Left lung (tissue), 4 donors: ENCODE measurements at regions not wholly inside any gene's neighbourhood (a gene's known extent, or its start where the extent isn't known, plus 50 kb on each side); places are given as distances from the start of the nearest gene placed in this dataset.

Experiments
- ATAC-seq: fragments of 200-7000 bp; cut with Tn5 transposase; one replicate; pipeline ENCODE4 v1.9.1; 2020; ENCODE audit warnings: moderate library complexity
- DNase-seq, 4 donors: peaks; one replicate each; pipeline ENCODE4 v3.0.0-alpha.2; 2013 to 2020
- H3K27ac ChIP-seq, 2 donors: fragments of 200-600 bp; sonication (generic) in 1 of 2; one replicate each; pipeline versions ENCODE4 v1.5.0 to v1.8.0; 2020 to 2021
- H3K27me3 ChIP-seq, 2 donors: fragments of 200-600 bp; sonication (generic) in 1 of 2; one replicate each; pipeline versions ENCODE4 v1.5.0 to v1.8.0; 2020 to 2021
- H3K36me3 ChIP-seq, 2 donors: fragments of 200-600 bp; sonication (generic) in 1 of 2; one replicate each; pipeline versions ENCODE4 v1.5.0 to v1.8.0; 2020 to 2021
- H3K4me1 ChIP-seq, 2 donors: fragments of 200-600 bp; one replicate each; pipeline ENCODE4 v1.8.0; 2021
- H3K4me3 ChIP-seq, 2 donors: fragments of 200-600 bp; sonication (generic) in 1 of 2; one replicate each; pipeline versions ENCODE4 v1.5.0 to v1.8.0; 2020 to 2021; ENCODE audit warnings: mild to moderate bottlenecking in 1 of 2
- H3K9me3 ChIP-seq, 2 donors: fragments of 200-600 bp; sonication (generic) in 1 of 2; one replicate each; pipeline versions ENCODE4 v1.5.0 to v1.8.0; 2020 to 2021
- CTCF ChIP-seq, 2 donors: fragments of 200-600 bp; sonication (generic) in 1 of 2; IDR thresholded peaks; one replicate each; pipeline versions ENCODE4 v1.5.0 to v1.8.0; 2021; ENCODE audit warnings: antibody characterized with exemption in 2 of 2
- intact Hi-C, 2 donors: fragments of 100-400 bp; cut with DNase I; formaldehyde crosslinking; loops; one replicate each; pipeline versions ENCODE4 v1.11.2 to v1.14.2; 2022
- donor health status: DM: no; HTN: yes; CAD: no.
- donor health status: DM: no; HTN: no; CAD: no.

- intact Hi-C loops, result no loop called here
- no peak for TF ChIP-seq CTCF (IDR thresholded peaks at IDR 0.05)
Observed at GRCh38 chr6:1127129-1127528, 184.8 kb upstream of the FOXQ1 start.

DNA sequence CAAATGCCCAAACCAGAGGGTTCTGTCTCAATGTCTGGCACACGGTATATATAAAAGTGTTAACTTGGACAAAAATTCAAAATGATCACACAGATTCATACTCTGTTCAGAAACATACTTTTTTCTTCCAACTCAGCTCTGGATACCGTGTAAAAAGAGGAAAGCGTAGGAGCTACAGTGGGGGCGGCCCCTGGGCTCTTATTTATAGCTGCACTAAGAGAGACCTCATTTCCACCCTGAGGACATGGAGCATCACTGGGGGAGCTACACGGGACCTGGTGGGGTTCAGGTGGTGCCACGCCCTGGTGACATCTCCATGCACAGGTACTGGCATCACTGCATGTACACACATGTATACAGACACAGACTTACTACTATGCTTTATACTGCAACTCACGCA, 185.9 kb upstream of the FOXQ1 start:
- no peaks in the 10 kb centered on the region for H3K27me3 ChIP-seq
- no peak overlapping the region for H3K27ac ChIP-seq
- no peaks in the 10 kb centered on the region for H3K4me1 ChIP-seq
- no peak for DNase-seq
- intact Hi-C loops, result no loop called here
- H3K9me3 ChIP-seq, result no peaks in the 10 kb centered on the region
- no peak for ATAC-seq
- H3K36me3 ChIP-seq, result no peaks in the 10 kb centered on the region
- no peak overlapping the region for H3K4me3 ChIP-seq
- no peak for TF ChIP-seq CTCF (IDR thresholded peaks at IDR 0.05)

More at GRCh38 chr6:1127129-1127528, 184.8 kb upstream of the FOXQ1 start:
- Histone ChIP-seq H3K9me3 (no peaks in the 10 kb centered on the region), H3K4me3 (no peak overlapping the region), H3K4me1 (no peaks in the 10 kb centered on the region), H3K27ac (no peak overlapping the region), H3K36me3 (no peaks in the 10 kb centered on the region), H3K27me3 (no peaks in the 10 kb centered on the region)
- DNase-seq, result no peak
- ATAC-seq, result no peak

GRCh38 chr6:1125297-1125696, 186.6 kb upstream of the FOXQ1 start:
- ATAC-seq, result no peak

DNA sequence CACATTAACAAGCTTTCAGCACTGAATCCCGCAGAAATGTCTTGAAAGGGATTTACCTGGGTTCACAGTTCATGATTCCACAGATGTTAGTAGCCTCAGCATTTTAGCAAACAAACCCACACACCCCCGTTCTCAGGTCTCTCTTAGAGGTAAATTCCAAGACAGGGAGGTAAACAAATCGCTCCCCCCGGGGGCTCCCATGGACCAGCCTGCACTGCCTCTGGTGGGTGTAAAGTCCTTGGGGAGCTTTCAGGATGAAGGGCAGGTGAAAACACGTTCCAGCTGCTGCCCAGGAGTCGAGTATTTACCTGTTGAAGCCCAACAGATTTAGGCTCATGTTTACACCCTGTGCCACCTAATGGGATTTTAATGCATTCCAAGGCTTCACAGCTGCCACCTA, 187.0 kb upstream of the FOXQ1 start:
- H3K9me3 ChIP-seq, result no peaks in the 10 kb centered on the region
- ATAC-seq, result no peak
- no peak for DNase-seq
- H3K27ac ChIP-seq, result no peak overlapping the region
- no peaks in the 10 kb centered on the region for H3K27me3 ChIP-seq
- no peak for TF ChIP-seq CTCF (IDR thresholded peaks at IDR 0.05)
- H3K4me1 ChIP-seq, result no peaks in the 10 kb centered on the region
- intact Hi-C loops, result no loop called here
- H3K4me3 ChIP-seq, result no peak overlapping the region
- no peaks in the 10 kb centered on the region for H3K36me3 ChIP-seq

More at GRCh38 chr6:1125297-1125696, 186.6 kb upstream of the FOXQ1 start:
- Histone ChIP-seq H3K27ac (no peak overlapping the region), H3K27me3 (no peaks in the 10 kb centered on the region), H3K36me3 (no peaks in the 10 kb centered on the region), H3K4me1 (no peaks in the 10 kb centered on the region), H3K4me3 (no peak overlapping the region), H3K9me3 (no peaks in the 10 kb centered on the region)
- no peak for DNase-seq
- TF ChIP-seq CTCF (IDR thresholded peaks at IDR 0.05), result no peak
- intact Hi-C loops, result no loop called here

DNA sequence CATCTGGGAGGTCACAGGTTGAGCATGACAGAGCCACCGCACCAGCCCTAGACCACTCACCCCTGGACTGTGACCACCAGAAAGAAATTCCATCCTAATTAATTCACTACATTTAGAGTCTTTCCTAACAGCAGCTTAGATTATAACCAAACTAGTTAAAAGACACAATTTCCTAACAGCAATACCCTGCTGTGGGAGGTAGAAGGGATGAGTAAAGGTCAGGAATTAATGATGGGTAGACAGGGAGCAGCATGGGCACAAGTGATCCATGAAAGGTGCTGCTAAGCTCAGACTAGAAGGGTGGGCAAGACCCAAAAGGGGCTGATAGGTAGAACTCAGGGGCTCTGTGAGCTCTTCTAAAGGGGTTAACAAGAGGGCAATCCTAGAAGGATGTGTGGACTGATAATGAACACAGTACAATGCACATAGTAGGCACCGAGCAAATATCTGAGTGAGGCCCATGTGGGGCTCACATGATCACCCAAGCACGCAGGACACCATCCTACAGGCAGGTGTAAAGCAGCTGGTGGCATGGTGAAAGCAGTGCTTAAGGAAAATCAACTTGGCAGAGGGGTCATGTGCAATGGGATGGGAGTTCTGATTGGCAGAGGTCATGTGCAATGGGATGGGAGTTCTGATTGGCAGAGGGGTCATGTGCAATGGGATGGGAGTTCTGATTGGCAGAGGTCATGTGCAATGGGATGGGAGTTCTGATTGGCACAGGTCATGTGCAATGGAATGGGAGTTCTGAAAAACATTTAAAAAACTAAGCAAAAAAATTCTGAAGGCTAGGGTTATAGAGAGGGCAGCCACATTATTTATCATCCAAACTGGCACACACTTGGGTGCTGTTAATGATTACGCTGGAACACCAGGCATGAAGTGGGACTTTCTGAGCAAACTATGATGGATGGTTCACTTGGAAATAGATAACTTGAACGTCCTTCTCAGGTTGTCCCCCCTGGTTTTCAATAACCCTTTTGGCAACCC, 188.2 kb upstream of the FOXQ1 start:
- intact Hi-C loops, result no loop called here
- TF ChIP-seq CTCF (IDR thresholded peaks at IDR 0.05), result no peak
- Histone ChIP-seq H3K36me3 (no peaks in the 10 kb centered on the region), H3K9me3 (no peaks in the 10 kb centered on the region), H3K27me3 (no peaks in the 10 kb centered on the region), H3K4me3 (no peak overlapping the region), H3K4me1 (no peaks in the 10 kb centered on the region), H3K27ac (no peak overlapping the region)
- DNase-seq (no peak), ATAC-seq (no peak)
